GM12864 (cell line): ENCODE measurements at regions not wholly inside any gene's neighbourhood (a gene's known extent, or its start where the extent isn't known, plus 50 kb on each side); places are given as distances from the start of the nearest gene placed in this dataset.
A peak's percentile ranks its signal among the peaks of the same experiment; 100 is the strongest.

Experiments used
- DNase-seq: peaks from one replicate; pipeline ENCODE4 v3.0.0-alpha.2; 2011; ENCODE audit warnings: low read depth
- H3K4me3 ChIP-seq: 2 replicates; pipeline ENCODE4 v1.5.1; 2011; ENCODE audit warnings: mild to moderate bottlenecking, low read depth, low read length, control low read depth
- TF ChIP-seq, protein P1 (sequence below): IDR thresholded peaks from 2 replicates; pipeline ENCODE4 v1.5.1; 2011; ENCODE audit warnings: low read depth, mild to moderate bottlenecking, moderate library complexity, low read length, control low read depth, inconsistent platforms; ENCODE audit errors: missing control alignments

DNA sequence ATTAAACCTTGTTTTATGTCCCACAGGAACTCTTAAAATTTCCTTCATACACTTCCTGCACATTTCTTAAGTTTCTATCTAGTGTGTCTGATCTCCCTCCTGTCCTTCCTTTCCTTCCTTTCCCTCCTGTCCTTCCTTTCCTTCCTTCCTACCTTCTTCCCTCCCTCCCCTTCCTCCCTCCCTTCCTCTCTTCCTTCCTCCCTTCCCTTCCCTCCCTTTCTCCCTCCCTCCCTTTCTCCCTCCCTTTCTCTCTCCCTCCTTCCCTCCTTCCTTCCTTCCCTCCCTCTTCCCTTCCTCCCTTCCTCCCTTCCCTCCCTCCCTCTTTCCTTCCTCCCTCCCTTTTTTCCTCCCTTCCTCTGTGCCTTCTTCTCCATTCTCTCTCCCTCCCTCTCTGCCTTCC, 414.9 kb downstream of the ENC1 start:
- TF ChIP-seq, protein P1, sequence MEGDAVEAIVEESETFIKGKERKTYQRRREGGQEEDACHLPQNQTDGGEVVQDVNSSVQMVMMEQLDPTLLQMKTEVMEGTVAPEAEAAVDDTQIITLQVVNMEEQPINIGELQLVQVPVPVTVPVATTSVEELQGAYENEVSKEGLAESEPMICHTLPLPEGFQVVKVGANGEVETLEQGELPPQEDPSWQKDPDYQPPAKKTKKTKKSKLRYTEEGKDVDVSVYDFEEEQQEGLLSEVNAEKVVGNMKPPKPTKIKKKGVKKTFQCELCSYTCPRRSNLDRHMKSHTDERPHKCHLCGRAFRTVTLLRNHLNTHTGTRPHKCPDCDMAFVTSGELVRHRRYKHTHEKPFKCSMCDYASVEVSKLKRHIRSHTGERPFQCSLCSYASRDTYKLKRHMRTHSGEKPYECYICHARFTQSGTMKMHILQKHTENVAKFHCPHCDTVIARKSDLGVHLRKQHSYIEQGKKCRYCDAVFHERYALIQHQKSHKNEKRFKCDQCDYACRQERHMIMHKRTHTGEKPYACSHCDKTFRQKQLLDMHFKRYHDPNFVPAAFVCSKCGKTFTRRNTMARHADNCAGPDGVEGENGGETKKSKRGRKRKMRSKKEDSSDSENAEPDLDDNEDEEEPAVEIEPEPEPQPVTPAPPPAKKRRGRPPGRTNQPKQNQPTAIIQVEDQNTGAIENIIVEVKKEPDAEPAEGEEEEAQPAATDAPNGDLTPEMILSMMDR, result no peak
- no peak for DNase-seq
- H3K4me3 ChIP-seq, result no peak overlapping the region

DNA sequence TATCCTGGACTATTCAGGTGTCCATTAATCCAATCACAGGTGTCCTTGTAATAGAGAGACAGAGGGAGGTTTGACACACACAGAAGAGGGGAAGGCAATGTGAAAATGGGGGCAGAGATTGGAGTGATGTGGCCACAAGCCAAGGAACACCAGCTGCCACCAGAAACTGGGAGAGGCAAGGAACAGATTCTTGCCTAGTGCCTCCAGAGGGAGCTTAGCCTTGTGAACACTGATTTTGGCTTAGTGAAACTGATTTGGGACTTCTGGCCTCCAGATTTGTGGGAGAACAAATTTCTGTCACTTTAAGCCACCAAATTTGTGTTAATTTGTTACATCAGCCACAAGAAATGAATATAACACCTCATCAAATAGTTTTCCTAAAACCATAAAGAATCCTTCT, 416.2 kb downstream of the ENC1 start:
- H3K4me3 ChIP-seq, result no peak overlapping the region
- DNase-seq, result no peak

DNA sequence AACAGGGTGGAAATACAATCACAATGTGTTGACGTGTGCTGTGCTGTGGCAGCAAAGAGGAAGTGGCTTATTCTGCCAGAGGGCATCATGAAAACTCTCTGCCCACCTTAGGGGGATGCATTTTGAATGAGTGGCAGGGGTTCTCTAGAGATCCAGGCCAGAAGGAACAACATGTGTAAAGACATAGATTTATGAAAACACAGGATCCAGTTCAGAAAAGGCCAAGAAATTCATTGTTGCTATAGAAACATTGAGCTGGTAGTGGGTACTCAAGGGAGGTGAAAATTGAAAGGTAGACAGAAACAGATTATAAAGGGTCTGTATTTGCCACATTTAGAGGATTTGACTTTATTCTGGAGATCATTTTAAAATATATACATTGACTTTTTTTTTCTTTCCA, 417.7 kb downstream of the ENC1 start:
- TF ChIP-seq, protein P1, result no peak
- DNase-seq, result no peak
- H3K4me3 ChIP-seq, result no peak overlapping the region

More for the DNA sequence above, 416.2 kb downstream of the ENC1 start:
- TF ChIP-seq, protein P1, result no peak

DNA sequence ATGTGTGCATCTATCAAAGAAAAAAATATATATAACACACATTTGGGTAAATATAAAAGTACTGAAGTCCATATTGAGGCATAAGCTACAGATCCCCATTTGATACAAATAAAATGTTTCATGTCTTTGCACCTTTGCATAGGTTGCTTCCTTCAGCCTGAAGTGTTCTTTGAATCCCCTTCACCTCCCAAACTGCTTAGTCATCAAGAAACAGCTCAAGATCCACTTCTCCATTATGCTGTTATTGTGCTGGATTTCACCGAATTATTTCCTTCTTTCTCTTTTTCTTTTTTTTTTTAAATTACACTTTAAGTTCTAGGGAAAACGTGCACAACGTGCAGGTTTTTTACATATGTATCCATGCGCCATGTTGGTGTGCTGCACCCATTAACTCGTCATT, 419.1 kb downstream of the ENC1 start:
- TF ChIP-seq, protein P1, result no peak
- DNase-seq, result no peak
- H3K4me3 ChIP-seq, result no peak overlapping the region

DNA sequence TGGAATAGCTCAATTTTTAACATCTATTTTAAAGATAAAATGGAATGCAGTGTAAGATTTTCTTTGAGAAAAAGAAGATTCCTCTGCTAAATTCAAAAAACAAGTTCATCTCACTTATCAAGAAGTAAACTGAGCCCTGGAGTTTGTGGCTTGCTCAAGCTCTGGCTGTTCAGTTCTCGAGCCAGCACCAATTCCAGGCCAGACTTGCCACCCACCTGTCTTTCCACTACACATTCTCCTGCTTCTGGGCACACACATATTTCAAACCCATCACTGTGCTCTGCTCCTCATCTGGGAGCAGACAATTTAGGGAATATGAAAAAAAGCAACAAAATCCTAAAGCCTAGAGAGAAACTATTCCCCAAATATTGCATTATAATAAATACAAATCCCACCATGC, 424.5 kb downstream of the ENC1 start:
- no peak for DNase-seq
- H3K4me3 ChIP-seq, result no peak overlapping the region
- TF ChIP-seq, protein P1, result no peak

DNA sequence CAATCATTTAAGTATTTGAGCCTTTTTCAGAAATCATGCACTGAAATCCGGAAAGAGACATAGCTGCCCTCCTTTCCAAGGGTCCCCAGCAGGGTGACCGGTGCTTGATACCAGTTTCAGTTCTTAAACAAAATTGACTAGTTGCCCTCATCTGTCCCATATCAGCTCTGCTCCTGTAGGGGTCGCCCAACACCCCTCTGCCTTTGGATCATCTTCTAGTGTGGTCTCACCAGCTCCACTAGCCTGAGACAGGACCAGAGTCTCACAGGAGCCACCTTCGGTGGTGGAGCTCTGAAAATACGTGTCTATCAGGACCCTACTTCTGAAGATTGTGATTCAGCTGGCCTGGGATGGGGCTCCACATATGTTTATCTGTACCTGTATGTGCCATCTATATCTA, 428.2 kb downstream of the ENC1 start:
- TF ChIP-seq, protein P1, result peak; percentile 49
- DNase-seq, result no peak

DNA sequence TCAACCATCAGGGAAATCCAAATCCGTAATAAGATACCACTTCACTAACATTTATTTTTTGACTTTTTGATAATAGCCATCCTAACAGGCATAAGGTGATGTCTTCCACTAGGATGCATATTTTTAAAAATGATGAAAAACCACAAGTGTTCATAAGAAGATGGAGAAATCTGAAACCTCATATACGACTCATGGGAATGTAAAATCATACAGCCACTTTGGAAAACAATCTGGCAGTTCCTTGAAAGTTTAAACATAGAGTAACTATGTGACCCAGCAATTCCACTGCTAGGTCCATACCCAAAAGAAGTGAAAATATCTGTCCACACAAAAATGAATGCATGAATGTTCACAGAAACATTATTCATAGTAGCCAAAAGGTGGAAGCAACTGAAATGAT, 431.0 kb downstream of the ENC1 start:
- TF ChIP-seq, protein P1, result no peak
- no peak for DNase-seq
- no peak overlapping the region for H3K4me3 ChIP-seq

More for the DNA sequence above, 428.2 kb downstream of the ENC1 start:
- no peak overlapping the region for H3K4me3 ChIP-seq
